ENCODE measurements at regions not wholly inside any gene's neighbourhood (a gene's known extent, or its start where the extent isn't known, plus 50 kb on each side); places are given as distances from the start of the nearest gene placed in this dataset.
"Not testable (repeated sequence)": the region's sequence is repeated elsewhere in the genome, so short reads cannot be mapped to it uniquely, and the experiment has no call there.

- no peak overlapping the region for H3K4me3 ChIP-seq
- H3K36me3 ChIP-seq (ENCODE audit: low read depth, missing control alignments): no peaks in the 10 kb centered on the region
- intact Hi-C loops (cut with DNase I; ENCODE audit: low total_unique reads): no loop called here
- WGBS, 2 donors: 73 to 84% methylated on average over 10 of the region's 10 CpGs
- TF ChIP-seq POLR2A (IDR thresholded peaks at IDR 0.05): no peak
- TF ChIP-seq, protein P1, sequence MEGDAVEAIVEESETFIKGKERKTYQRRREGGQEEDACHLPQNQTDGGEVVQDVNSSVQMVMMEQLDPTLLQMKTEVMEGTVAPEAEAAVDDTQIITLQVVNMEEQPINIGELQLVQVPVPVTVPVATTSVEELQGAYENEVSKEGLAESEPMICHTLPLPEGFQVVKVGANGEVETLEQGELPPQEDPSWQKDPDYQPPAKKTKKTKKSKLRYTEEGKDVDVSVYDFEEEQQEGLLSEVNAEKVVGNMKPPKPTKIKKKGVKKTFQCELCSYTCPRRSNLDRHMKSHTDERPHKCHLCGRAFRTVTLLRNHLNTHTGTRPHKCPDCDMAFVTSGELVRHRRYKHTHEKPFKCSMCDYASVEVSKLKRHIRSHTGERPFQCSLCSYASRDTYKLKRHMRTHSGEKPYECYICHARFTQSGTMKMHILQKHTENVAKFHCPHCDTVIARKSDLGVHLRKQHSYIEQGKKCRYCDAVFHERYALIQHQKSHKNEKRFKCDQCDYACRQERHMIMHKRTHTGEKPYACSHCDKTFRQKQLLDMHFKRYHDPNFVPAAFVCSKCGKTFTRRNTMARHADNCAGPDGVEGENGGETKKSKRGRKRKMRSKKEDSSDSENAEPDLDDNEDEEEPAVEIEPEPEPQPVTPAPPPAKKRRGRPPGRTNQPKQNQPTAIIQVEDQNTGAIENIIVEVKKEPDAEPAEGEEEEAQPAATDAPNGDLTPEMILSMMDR (IDR thresholded peaks at IDR 0.05): no peak
- H3K9me3 ChIP-seq: no peaks in the 10 kb centered on the region
- no peaks in the 10 kb centered on the region for H3K4me1 ChIP-seq
- H3K27ac ChIP-seq: no peak overlapping the region
- H3K27me3 ChIP-seq: no peaks in the 10 kb centered on the region
- no peak for DNase-seq
Observed at GRCh38 chr20:17823409-17824144, 123.8 kb downstream of the BANF2 start.

GRCh38 chr20:17822540-17823408 is 123.0 kb downstream of the BANF2 start:
- Histone ChIP-seq H3K27me3 (no peaks in the 10 kb centered on the region), H3K4me3 (no peak overlapping the region), H3K27ac (no peak overlapping the region), H3K9me3 (no peaks in the 10 kb centered on the region), H3K4me1 (no peaks in the 10 kb centered on the region), H3K36me3 (ENCODE audit: low read depth, missing control alignments) (no peaks in the 10 kb centered on the region)
- intact Hi-C loops (cut with DNase I; ENCODE audit: low total_unique reads): no loop called here
- TF ChIP-seq POLR2A (IDR thresholded peaks at IDR 0.05): no peak
- TF ChIP-seq, protein P1 (IDR thresholded peaks at IDR 0.05): no peak
- 86 to 88% methylated on average over 13 to 15 of the region's 15 CpGs for WGBS, 2 donors
- DNase-seq: no peak

DNA sequence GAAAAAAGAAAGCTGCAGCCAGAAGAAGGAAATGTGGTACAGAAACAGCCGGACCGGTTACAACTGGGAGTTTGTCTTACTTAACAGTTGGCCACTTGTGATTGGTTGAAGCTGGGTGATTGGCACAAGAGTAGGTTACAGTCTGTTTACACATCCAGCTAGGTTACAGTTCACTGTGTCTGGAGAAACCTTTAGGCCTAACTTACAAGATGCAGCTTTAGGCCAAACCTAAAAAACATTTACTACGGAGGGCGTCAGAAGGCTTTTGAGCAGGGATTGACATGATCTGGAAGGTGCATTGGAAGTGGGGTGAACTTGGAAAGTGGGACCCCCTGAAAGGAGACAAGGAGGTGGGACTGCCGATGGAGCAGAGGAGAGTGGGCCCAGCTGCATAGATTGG is 122.3 kb downstream of the BANF2 start:
- H3K27me3 ChIP-seq: no peaks in the 10 kb centered on the region
- no peak overlapping the region for H3K4me3 ChIP-seq
- H3K4me1 ChIP-seq: no peaks in the 10 kb centered on the region
- H3K9me3 ChIP-seq: no peaks in the 10 kb centered on the region
- WGBS, 2 donors: 65 to 67% methylated on average over 5 of the region's 5 CpGs
- no peaks in the 10 kb centered on the region for H3K36me3 ChIP-seq (ENCODE audit: low read depth, missing control alignments)
- intact Hi-C loops (cut with DNase I; ENCODE audit: low total_unique reads): no loop called here
- H3K27ac ChIP-seq: no peak overlapping the region
- DNase-seq: no peak
- TF ChIP-seq, protein P1 (IDR thresholded peaks at IDR 0.05): no peak
- no peak for TF ChIP-seq POLR2A (IDR thresholded peaks at IDR 0.05)

DNA sequence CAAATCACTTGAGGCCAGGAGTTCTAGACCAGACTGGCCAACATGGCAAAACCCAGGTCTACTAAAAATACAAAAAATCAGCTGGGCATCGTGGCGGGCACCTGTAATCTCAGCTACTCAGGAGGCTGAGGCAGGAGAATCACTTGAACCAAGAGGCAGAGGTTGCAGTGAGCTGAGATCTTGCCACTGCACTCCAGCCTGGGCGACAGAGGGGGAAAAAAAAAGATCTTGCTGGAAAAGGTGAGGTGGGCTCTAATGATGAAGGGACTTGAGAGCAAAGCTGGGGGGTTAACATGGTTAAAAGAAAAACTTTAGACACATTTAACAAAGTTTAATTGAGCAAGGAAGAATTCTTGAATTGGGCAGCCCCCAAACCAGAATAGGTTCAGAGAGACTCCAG is 121.8 kb downstream of the BANF2 start:
- H3K36me3 ChIP-seq (ENCODE audit: low read depth, missing control alignments); H3K4me1 ChIP-seq; DNase-seq; H3K27me3 ChIP-seq; H3K27ac ChIP-seq; H3K4me3 ChIP-seq; intact Hi-C loops (cut with DNase I; ENCODE audit: low total_unique reads); H3K9me3 ChIP-seq: not testable (repeated sequence)
- WGBS, 2 donors: 98% methylated on average over 3 of the region's 3 CpGs

DNA sequence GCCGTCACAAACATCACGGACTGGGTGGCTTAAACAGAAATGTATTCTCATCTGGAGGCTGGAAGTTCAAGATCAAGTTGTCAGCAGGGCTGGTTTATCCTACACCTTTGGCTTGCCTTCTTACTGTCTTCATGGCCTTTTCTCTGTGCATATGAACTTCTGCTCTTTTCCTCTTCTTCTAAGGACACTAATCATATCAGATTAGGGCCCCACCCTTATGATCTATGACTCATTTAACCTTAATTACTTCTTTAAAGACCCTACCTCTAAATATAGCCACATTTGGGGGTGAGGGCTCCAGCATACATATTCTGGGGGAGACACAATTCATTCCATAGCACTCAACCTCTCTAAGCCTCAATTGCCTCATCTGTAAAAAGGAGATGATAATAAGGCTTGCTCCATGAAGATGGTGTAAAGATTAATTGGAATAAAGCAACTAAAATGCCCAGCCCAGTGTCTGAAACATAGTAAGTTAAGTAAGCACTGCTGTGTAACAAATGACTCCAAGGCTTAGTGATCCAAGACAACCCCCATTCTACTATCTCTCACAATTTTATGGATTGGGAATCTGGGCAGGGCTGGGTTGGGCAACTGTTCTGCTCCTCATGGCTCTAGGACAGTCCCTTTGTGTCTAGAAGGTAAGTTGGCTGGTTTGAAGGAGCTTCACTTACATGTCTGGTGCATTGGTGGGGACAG is 119.8 kb downstream of the BANF2 start:
- H3K27ac ChIP-seq: no peak overlapping the region

More for the DNA sequence above, 119.8 kb downstream of the BANF2 start:
- Histone ChIP-seq H3K4me3 (no peak overlapping the region), H3K36me3 (ENCODE audit: low read depth, missing control alignments) (no peaks in the 10 kb centered on the region), H3K9me3 (no peaks in the 10 kb centered on the region), H3K27me3 (no peaks in the 10 kb centered on the region), H3K4me1 (no peaks in the 10 kb centered on the region)
- 89 to 100% methylated on average over 2 of the region's 2 CpGs for WGBS, 2 donors
- intact Hi-C loops (cut with DNase I; ENCODE audit: low total_unique reads): no loop called here
- TF ChIP-seq, protein P1 (IDR thresholded peaks at IDR 0.05): no peak
- no peak for TF ChIP-seq POLR2A (IDR thresholded peaks at IDR 0.05)
- DNase-seq: no peak

All from testis (tissue), 2 donors.